Gastrocnemius medialis (tissue), 4 donors: ENCODE measurements at regions not wholly inside any gene's neighbourhood (a gene's known extent, or its start where the extent isn't known, plus 50 kb on each side); places are given as distances from the start of the nearest gene placed in this dataset.

Experiments
- POLR2A ChIP-seq, 2 donors: fragments of 450-650 bp; IDR thresholded peaks; one replicate each; pipeline ENCODE4 v1.6.1; 2017; ENCODE audit warnings: antibody characterized with exemption in 2 of 2, mild to moderate bottlenecking in 2 of 2, moderate library complexity in 2 of 2
- TF ChIP-seq, protein P1 (sequence below), 5 experiments: fragments of 450-650 bp in 3 of 5; fragments of 200-600 bp in 2 of 5; sonication (generic) in 2 of 5; IDR thresholded peaks in 4 of 5; conservative IDR thresholded peaks in 1 of 5; 1 replicate in 4 of 5; 2 replicates in 1 of 5; pipeline ENCODE4 v1.5.1; 2016 to 2019; ENCODE audit warnings: antibody characterized with exemption in 5 of 5, mild to moderate bottlenecking in 3 of 5, moderate library complexity in 3 of 5

DNA sequence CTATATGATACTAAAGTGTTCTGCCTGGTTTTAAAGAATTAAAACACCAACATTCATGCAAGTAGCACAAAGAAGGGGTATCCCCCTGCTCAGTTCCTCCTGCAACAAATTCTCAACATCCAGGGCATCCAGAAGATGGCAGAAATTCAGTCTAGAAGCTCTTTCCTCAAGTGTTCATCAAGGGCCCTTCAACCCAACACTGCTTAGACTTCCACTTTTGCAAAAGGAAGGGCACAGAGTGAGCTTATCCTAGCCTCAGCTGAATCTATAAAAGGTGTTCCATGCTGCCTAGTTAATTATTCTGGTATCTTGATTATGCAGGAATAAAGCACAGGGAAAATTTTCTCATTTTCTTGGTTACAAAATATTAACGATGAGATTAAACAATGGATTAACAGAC, 275.8 kb upstream of the CRIM1 start:
- TF ChIP-seq, protein P1, sequence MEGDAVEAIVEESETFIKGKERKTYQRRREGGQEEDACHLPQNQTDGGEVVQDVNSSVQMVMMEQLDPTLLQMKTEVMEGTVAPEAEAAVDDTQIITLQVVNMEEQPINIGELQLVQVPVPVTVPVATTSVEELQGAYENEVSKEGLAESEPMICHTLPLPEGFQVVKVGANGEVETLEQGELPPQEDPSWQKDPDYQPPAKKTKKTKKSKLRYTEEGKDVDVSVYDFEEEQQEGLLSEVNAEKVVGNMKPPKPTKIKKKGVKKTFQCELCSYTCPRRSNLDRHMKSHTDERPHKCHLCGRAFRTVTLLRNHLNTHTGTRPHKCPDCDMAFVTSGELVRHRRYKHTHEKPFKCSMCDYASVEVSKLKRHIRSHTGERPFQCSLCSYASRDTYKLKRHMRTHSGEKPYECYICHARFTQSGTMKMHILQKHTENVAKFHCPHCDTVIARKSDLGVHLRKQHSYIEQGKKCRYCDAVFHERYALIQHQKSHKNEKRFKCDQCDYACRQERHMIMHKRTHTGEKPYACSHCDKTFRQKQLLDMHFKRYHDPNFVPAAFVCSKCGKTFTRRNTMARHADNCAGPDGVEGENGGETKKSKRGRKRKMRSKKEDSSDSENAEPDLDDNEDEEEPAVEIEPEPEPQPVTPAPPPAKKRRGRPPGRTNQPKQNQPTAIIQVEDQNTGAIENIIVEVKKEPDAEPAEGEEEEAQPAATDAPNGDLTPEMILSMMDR (IDR thresholded peaks at IDR 0.05 in 4 of 5, conservative IDR thresholded peaks at IDR 0.05 in 1 of 5), result no peak
- no peak for TF ChIP-seq POLR2A (IDR thresholded peaks at IDR 0.05)
